SK-N-MC (cell line): ENCODE measurements at regions not wholly inside any gene's neighbourhood (a gene's known extent, or its start where the extent isn't known, plus 50 kb on each side); places are given as distances from the start of the nearest gene placed in this dataset.

Source experiments
- DNase-seq: peaks from one replicate; pipeline ENCODE4 v3.0.0-alpha.2; 2011; ENCODE audit warnings: low read depth, low spot score
- H3K27ac ChIP-seq: fragments of 200-600 bp; sonication (generic); 2 replicates; pipeline ENCODE4 v1.5.1; 2016; ENCODE audit warnings: mixed run types
- H3K36me3 ChIP-seq: fragments of 200-600 bp; sonication (generic); 2 replicates; pipeline ENCODE4 v1.6.1; 2017; ENCODE audit warnings: antibody characterized with exemption, low read length, mixed read lengths; ENCODE audit not compliant: insufficient read depth
- H3K4me3 ChIP-seq: fragments of 200-600 bp; sonication (generic); 2 replicates; pipeline ENCODE4 v1.5.1; 2016
- H3K9ac ChIP-seq: fragments of 200-600 bp; sonication (generic); 2 replicates; pipeline ENCODE4 v1.8.0; 2017; ENCODE audit warnings: mixed run types, mixed read lengths; ENCODE audit not compliant: insufficient read length
- H3K9me3 ChIP-seq: fragments of 200-600 bp; sonication (generic); 2 replicates; pipeline ENCODE4 v1.6.1; 2017; ENCODE audit warnings: low read depth, mild to moderate bottlenecking, antibody characterized with exemption, low read length, moderate library complexity, mixed read lengths
- EZH2 ChIP-seq: fragments of 200-600 bp; sonication (generic); IDR thresholded peaks from one replicate; pipeline ENCODE4 v1.6.1; 2017; ENCODE audit warnings: antibody characterized with exemption
- FOXP2 ChIP-seq: optimal IDR thresholded peaks from 2 replicates; pipeline ENCODE3; 2011; ENCODE audit warnings: mild to moderate bottlenecking, moderate library complexity; ENCODE audit not compliant: insufficient read depth; ENCODE audit errors: extremely low read length, control extremely low read depth
- POLR2AphosphoS5 ChIP-seq: IDR thresholded peaks from 2 replicates; pipeline ENCODE4 v1.6.1; 2012; ENCODE audit warnings: mild to moderate bottlenecking, low read depth, low read length, borderline replicate concordance

DNA sequence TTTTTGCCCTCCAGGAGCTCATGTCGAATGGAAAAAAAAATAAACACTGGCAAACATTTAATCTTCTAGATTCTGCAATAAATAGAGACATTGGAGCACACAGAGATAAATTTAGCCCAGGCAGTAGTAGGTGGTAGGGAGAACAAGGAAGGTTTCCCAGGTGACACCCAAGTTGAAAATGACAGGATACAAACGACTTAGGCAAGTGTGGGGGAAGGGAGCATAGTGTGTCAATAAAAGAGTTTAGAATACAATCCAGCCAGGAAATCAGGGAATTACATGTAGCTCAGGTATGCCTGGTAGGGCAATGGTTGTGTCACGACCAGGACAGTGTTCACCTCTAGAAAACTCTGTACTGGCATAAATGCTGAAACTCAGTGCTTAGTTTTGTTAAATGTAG lies 364.6 kb upstream of the AGTR1 start:
- Histone ChIP-seq H3K9ac (no peak overlapping the region), H3K27ac (no peak overlapping the region), H3K9me3 (no peaks in the 10 kb centered on the region), H3K36me3 (no peaks in the 10 kb centered on the region), H3K4me3 (no peak overlapping the region)
- no peak for DNase-seq
- TF ChIP-seq EZH2 (no peak), FOXP2 (no peak), POLR2AphosphoS5 (no peak)

- TF ChIP-seq POLR2AphosphoS5 (no peak), EZH2 (no peak), FOXP2 (no peak)
- Histone ChIP-seq H3K9me3 (no peaks in the 10 kb centered on the region), H3K36me3 (no peaks in the 10 kb centered on the region), H3K27ac (no peak overlapping the region), H3K9ac (no peak overlapping the region), H3K4me3 (no peak overlapping the region)
- no peak for DNase-seq
These were observed 362.1 kb upstream of the AGTR1 start for GRCh38 chr3:148335612-148336011.

DNA sequence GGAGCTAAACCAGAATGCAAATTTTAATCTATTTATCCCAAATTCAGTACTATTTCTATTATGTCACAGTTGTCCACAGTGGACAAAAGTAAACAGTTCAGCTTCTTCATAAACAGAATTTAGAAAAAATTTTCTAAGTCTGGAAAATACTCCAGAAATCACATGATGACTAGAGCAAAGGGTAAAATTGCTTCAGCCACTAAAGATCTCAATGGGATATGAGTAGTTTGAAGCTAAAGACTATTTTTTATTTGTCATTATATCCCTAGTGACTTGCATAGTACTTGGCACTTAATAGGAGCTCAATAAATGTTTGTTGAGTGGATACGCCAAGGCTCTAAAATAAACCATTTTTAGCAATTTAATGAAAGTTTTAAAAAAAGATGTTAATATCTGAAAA lies 354.3 kb upstream of the AGTR1 start:
- Histone ChIP-seq H3K4me3 (no peak overlapping the region), H3K9ac (no peak overlapping the region), H3K9me3 (no peaks in the 10 kb centered on the region), H3K27ac (no peak overlapping the region), H3K36me3 (no peaks in the 10 kb centered on the region)
- no peak for DNase-seq
- TF ChIP-seq POLR2AphosphoS5 (no peak), EZH2 (no peak), FOXP2 (no peak)

DNA sequence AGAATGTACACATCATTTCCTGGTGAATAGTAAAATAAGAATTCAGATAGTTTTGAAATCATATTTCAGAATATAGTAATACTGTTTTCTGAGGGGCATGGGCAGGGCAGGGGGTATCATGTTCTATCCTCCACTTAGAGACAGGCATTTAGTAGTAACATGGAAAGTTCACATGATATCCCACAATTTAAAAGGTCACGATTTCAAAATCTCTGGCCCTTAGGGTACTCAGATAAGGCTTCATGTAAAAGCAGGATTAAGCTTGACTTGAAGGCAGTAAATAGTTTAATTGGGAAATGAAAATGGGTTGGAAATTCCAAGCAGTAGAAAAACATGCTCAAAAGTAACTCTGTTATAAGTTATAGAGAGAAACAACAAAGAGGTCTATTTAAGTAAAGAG lies 353.2 kb upstream of the AGTR1 start:
- Histone ChIP-seq H3K9me3 (no peaks in the 10 kb centered on the region), H3K36me3 (no peaks in the 10 kb centered on the region), H3K27ac (no peak overlapping the region), H3K9ac (no peak overlapping the region), H3K4me3 (no peak overlapping the region)
- DNase-seq = no peak
- TF ChIP-seq EZH2 (no peak), FOXP2 (no peak), POLR2AphosphoS5 (no peak)

GRCh38 chr3:148360051-148360450 lies 337.7 kb upstream of the AGTR1 start:
- no peaks in the 10 kb centered on the region for H3K9me3 ChIP-seq
- H3K9ac ChIP-seq = no peak overlapping the region
- TF ChIP-seq EZH2 = no peak
- TF ChIP-seq POLR2AphosphoS5 = no peak
- TF ChIP-seq FOXP2 = no peak
- H3K27ac ChIP-seq = no peak overlapping the region
- no peak overlapping the region for H3K4me3 ChIP-seq
- H3K36me3 ChIP-seq = no peaks in the 10 kb centered on the region
- no peak for DNase-seq

- Histone ChIP-seq H3K9me3 (no peaks in the 10 kb centered on the region), H3K27ac (0 out of 2 replicates have a peak overlapping the region, but pooled peaks have one; percentile 11), H3K36me3 (no peaks in the 10 kb centered on the region), H3K4me3 (no peak overlapping the region), H3K9ac (no peak overlapping the region)
- no peak for DNase-seq
- TF ChIP-seq FOXP2 (no peak), POLR2AphosphoS5 (no peak; the same call in 1 of the 2 replicates), EZH2 (no peak)
These were observed 330.8 kb upstream of the AGTR1 start for GRCh38 chr3:148366743-148367410.

DNA sequence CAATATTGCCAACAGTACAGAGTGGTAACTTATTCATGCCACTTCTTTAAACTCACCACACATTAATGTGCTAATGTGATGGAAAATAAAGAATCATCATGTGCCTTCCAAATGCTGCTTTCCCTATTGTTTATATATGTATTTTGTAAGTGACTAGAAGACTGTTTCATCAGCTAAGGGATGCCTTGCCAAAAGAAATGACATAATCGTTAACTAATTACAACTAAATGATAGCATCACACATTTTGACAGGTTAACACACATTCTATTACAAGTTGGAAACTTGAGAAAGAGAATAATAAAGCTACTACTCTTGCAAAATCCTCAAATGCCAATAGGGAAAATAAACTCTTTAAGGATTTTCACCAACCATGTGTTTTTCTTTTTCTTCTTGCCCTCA lies 329.9 kb upstream of the AGTR1 start:
- TF ChIP-seq FOXP2 (no peak), POLR2AphosphoS5 (no peak), EZH2 (no peak)
- DNase-seq = no peak
- Histone ChIP-seq H3K9me3 (no peaks in the 10 kb centered on the region), H3K27ac (0 out of 2 replicates have a peak overlapping the region, but pooled peaks have one; percentile 4), H3K36me3 (no peaks in the 10 kb centered on the region), H3K4me3 (no peak overlapping the region), H3K9ac (no peak overlapping the region)

DNA sequence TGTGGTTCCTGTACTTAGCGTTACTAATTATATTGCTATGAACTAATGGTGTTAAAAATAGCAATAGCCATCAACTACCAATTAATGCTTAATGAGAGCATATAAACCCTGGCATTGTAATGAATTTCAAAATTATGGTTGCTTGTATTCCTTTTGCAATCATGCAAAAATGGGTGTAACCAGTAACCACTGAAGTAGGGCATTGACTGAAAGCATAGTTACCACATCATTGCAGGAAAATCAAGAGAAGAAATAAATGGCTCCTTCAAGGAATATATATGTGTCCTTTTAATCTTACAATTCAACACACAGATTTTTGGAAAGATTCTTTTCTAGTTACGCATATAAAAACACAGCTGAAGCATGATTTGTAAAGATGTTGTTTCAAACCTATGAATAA lies 328.3 kb upstream of the AGTR1 start:
- Histone ChIP-seq H3K27ac (no peak overlapping the region; the same call in 1 of the 2 replicates), H3K36me3 (no peaks in the 10 kb centered on the region), H3K9ac (no peak overlapping the region), H3K4me3 (no peak overlapping the region), H3K9me3 (no peaks in the 10 kb centered on the region)
- no peak for DNase-seq
- TF ChIP-seq EZH2 (no peak), FOXP2 (no peak), POLR2AphosphoS5 (no peak)

GRCh38 chr3:148372206-148372875 lies 325.4 kb upstream of the AGTR1 start:
- no peak for DNase-seq
- TF ChIP-seq EZH2 = no peak
- TF ChIP-seq FOXP2 = no peak
- TF ChIP-seq POLR2AphosphoS5 = no peak
- Histone ChIP-seq H3K36me3 (no peaks in the 10 kb centered on the region), H3K9me3 (no peaks in the 10 kb centered on the region), H3K9ac (no peak overlapping the region), H3K4me3 (no peak overlapping the region), H3K27ac (no peak overlapping the region)
